ENCODE measurements at regions not wholly inside any gene's neighbourhood (a gene's known extent, or its start where the extent isn't known, plus 50 kb on each side); places are given as distances from the start of the nearest gene placed in this dataset.
"Not testable (repeated sequence)": the region's sequence is repeated elsewhere in the genome, so short reads cannot be mapped to it uniquely, and the experiment has no call there.

DNA sequence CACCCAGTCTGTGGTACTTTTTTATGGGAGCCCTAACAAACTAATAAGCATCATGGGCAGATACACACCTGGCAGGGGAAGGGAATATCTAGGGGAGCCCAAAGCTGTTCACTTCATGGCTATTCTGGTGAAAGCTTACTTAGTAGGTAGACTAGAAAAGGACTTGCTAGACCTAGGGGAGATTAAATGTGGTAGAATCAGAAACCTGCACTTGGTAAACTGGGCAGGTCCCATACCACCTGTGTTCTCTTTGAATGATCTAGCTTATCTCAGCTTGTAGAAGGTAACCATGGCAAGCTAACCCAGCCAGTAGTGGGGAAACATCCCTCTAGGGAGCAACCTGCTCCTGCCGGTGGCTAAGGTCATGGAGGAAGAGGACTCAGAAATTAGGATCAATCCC is 113.9 kb upstream of the TMTC4 start:
- DNase-seq (ENCODE audit: low read depth, low spot score) = no peak
- H3K4me3 Mint-ChIP-seq = no peak overlapping the region
- no peaks in the 10 kb centered on the region for H3K27me3 Mint-ChIP-seq (ENCODE audit: low read depth)
- peaks cover 16% of the 10 kb centered on the region for H3K4me1 Mint-ChIP-seq
- H3K27ac Mint-ChIP-seq (ENCODE audit: unreplicated experiment) = no peak overlapping the region
- TF ChIP-seq CTCF (conservative IDR thresholded peaks at IDR 0.05) = no peak
- H3K36me3 Mint-ChIP-seq (ENCODE audit: low read depth) = peaks cover 6% of the 10 kb centered on the region
- peaks cover 9% of the 10 kb centered on the region for H3K9me3 Mint-ChIP-seq

GRCh38 chr13:100787899-100788298 is 113.3 kb upstream of the TMTC4 start:
- Mint-ChIP-seq H3K4me3 (no peak overlapping the region), H3K9me3 (peaks cover 9% of the 10 kb centered on the region), H3K36me3 (ENCODE audit: low read depth) (peaks cover 6% of the 10 kb centered on the region), H3K4me1 (peaks cover 16% of the 10 kb centered on the region), H3K27ac (ENCODE audit: unreplicated experiment) (no peak overlapping the region), H3K27me3 (ENCODE audit: low read depth) (no peaks in the 10 kb centered on the region)
- TF ChIP-seq CTCF (conservative IDR thresholded peaks at IDR 0.05) = no peak
- no peak for DNase-seq (ENCODE audit: low read depth, low spot score)

DNA sequence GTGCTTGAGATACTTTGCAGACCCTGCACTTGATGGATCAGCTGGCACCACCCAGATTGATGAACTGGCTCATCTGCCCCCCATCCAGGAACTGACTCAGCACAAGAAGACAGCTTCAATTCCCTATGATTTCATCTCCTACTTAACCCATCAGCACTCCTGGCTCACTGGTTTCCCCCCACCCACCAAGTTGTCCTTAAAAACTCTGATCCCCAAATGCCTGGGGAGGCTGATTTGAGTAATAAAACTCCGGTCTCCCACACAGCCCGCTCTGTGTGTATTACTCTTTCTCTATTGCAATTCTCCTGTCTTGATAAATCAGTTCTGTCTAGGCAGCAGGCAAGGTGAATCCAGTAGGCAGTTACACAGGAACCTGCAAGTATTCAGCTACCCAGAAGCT is 102.1 kb upstream of the TMTC4 start:
- not testable (repeated sequence) for H3K4me1 Mint-ChIP-seq; DNase-seq (ENCODE audit: low read depth, low spot score); H3K36me3 Mint-ChIP-seq (ENCODE audit: low read depth); H3K4me3 Mint-ChIP-seq; H3K9me3 Mint-ChIP-seq; H3K27me3 Mint-ChIP-seq (ENCODE audit: low read depth)
- peak overlapping the region; percentile 60 for H3K27ac Mint-ChIP-seq (ENCODE audit: unreplicated experiment)

- TF ChIP-seq CTCF (conservative IDR thresholded peaks at IDR 0.05) = no peak
- no peak for DNase-seq (ENCODE audit: low read depth, low spot score)
- H3K4me1 Mint-ChIP-seq = no peaks in the 10 kb centered on the region
- H3K4me3 Mint-ChIP-seq = no peak overlapping the region
- peaks cover 5% of the 10 kb centered on the region for H3K36me3 Mint-ChIP-seq (ENCODE audit: low read depth)
- H3K27me3 Mint-ChIP-seq (ENCODE audit: low read depth) = no peaks in the 10 kb centered on the region
- H3K27ac Mint-ChIP-seq (ENCODE audit: unreplicated experiment) = no peak overlapping the region
- peaks cover 7% of the 10 kb centered on the region for H3K9me3 Mint-ChIP-seq
Observed at GRCh38 chr13:100773923-100774663, 99.5 kb upstream of the TMTC4 start.

DNA sequence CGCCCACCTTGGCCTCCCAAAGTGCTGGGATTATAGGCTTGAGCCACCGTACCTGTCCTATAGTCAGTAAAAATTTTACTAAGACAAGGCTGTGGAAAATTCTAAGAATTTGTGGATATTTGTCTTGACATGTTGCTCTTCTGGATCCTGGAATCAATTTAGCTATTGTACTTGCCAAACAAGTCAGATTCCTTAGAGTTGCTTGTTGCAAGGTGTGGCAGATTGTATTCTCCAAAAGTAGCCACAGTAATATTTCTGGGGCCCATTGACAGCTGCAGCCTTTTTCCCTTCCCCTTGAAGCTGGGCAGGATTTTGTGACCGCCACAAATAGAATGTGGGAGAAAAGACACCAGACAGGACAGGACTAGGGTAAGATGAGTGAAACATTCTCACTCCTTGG is 98.8 kb upstream of the TMTC4 start:
- TF ChIP-seq CTCF (conservative IDR thresholded peaks at IDR 0.05) = no peak
- Mint-ChIP-seq H3K4me3 (no peak overlapping the region), H3K36me3 (ENCODE audit: low read depth) (peaks cover 5% of the 10 kb centered on the region), H3K27me3 (ENCODE audit: low read depth) (no peaks in the 10 kb centered on the region), H3K27ac (ENCODE audit: unreplicated experiment) (no peak overlapping the region), H3K4me1 (no peaks in the 10 kb centered on the region), H3K9me3 (peaks cover 7% of the 10 kb centered on the region)
- DNase-seq (ENCODE audit: low read depth, low spot score) = no peak

DNA sequence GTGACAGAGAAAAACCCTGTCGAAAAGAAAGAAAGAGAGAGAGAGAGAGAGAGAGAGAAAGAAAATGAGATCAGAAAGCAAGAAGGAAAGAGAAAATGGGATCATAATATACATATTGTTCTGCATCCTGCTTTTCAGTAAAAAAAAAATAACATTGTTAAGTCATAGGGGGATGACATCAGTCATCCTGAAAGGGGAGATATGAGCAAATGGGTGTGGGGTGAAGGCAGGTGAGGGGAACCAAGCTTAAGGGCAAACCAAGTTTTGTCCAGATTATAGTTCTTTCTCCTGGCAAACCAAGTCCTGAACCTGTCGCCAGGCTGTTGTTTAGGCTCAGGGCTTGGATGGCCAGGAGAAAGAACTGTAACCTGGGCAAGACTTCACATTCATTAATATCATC is 92.6 kb upstream of the TMTC4 start:
- TF ChIP-seq CTCF (conservative IDR thresholded peaks at IDR 0.05) = no peak
- Mint-ChIP-seq H3K9me3 (peaks cover 9% of the 10 kb centered on the region), H3K27ac (ENCODE audit: unreplicated experiment) (no peak overlapping the region), H3K4me3 (no peak overlapping the region), H3K36me3 (ENCODE audit: low read depth) (peaks cover 5% of the 10 kb centered on the region), H3K27me3 (ENCODE audit: low read depth) (no peaks in the 10 kb centered on the region), H3K4me1 (peaks cover 4% of the 10 kb centered on the region)
- DNase-seq (ENCODE audit: low read depth, low spot score) = no peak

GRCh38 chr13:100766570-100766969 is 92.0 kb upstream of the TMTC4 start:
- not testable (repeated sequence) for DNase-seq (ENCODE audit: low read depth, low spot score); H3K27me3 Mint-ChIP-seq (ENCODE audit: low read depth); H3K9me3 Mint-ChIP-seq; H3K4me1 Mint-ChIP-seq; H3K36me3 Mint-ChIP-seq (ENCODE audit: low read depth); H3K4me3 Mint-ChIP-seq; H3K27ac Mint-ChIP-seq (ENCODE audit: unreplicated experiment)

Data from neural crest cell (in vitro differentiated cells).